Peyer's patch (tissue), 4 donors: ENCODE measurements at regions not wholly inside any gene's neighbourhood (a gene's known extent, or its start where the extent isn't known, plus 50 kb on each side); places are given as distances from the start of the nearest gene placed in this dataset.

Experiments
- CTCF ChIP-seq, 6 experiments: fragments of 450-650 bp in 4 of 6; fragments of 200-600 bp in 2 of 6; sonication (generic) in 1 of 6; IDR thresholded peaks; one replicate each; pipeline ENCODE4 v1.5.1; 2017 to 2019; ENCODE audit warnings: antibody characterized with exemption in 6 of 6, mild to moderate bottlenecking in 3 of 6, moderate library complexity in 1 of 6
- POLR2A ChIP-seq, 2 donors: fragments of 450-650 bp; IDR thresholded peaks; one replicate each; pipeline ENCODE4 v1.5.1; 2017; ENCODE audit warnings: antibody characterized with exemption in 2 of 2, mild to moderate bottlenecking in 2 of 2, moderate library complexity in 2 of 2

GRCh38 chr16:51655249-51655648 lies 504.2 kb upstream of the SALL1 start:
- TF ChIP-seq POLR2A (IDR thresholded peaks at IDR 0.05) (no peak), CTCF (IDR thresholded peaks at IDR 0.05) (no peak)
